ENCODE measurements at regions not wholly inside any gene's neighbourhood (a gene's known extent, or its start where the extent isn't known, plus 50 kb on each side); places are given as distances from the start of the nearest gene placed in this dataset.

- ATAC-seq (no peak), DNase-seq (no peak)
- peaks cover 3% of the 10 kb centered on the region for H3K9me3 ChIP-seq
- no peaks in the 10 kb centered on the region for H3K36me3 ChIP-seq (ENCODE audit: low read depth)
- H3K4me1 ChIP-seq (ENCODE audit: low read depth), result no peaks in the 10 kb centered on the region
- TF ChIP-seq CTCF (IDR thresholded peaks at IDR 0.05), result no peak
- H3K4me3 ChIP-seq, result no peak overlapping the region
- intact Hi-C loops (cut with DNase I, micrococcal nuclease), result no loop called here
Observed at GRCh38 chr2:57621122-57621663, 425.4 kb upstream of the VRK2 start.

- H3K4me3 ChIP-seq, result no peak overlapping the region
- H3K36me3 ChIP-seq (ENCODE audit: low read depth), result no peaks in the 10 kb centered on the region
- intact Hi-C loops (cut with DNase I, micrococcal nuclease), result no loop called here
- TF ChIP-seq CTCF (IDR thresholded peaks at IDR 0.05), result no peak
- DNase-seq, result no peak
- peaks cover 3% of the 10 kb centered on the region for H3K9me3 ChIP-seq
- no peaks in the 10 kb centered on the region for H3K4me1 ChIP-seq (ENCODE audit: low read depth)
- ATAC-seq, result no peak
Observed at GRCh38 chr2:57622009-57622408, 424.6 kb upstream of the VRK2 start.

- DNase-seq (no peak), ATAC-seq (no peak)
- intact Hi-C loops (cut with DNase I, micrococcal nuclease), result no loop called here
- H3K9me3 ChIP-seq, result peaks cover 24% of the 10 kb centered on the region
- TF ChIP-seq CTCF (IDR thresholded peaks at IDR 0.05), result no peak
- no peaks in the 10 kb centered on the region for H3K36me3 ChIP-seq (ENCODE audit: low read depth)
- no peak overlapping the region for H3K4me3 ChIP-seq
- no peaks in the 10 kb centered on the region for H3K4me1 ChIP-seq (ENCODE audit: low read depth)
Observed at GRCh38 chr2:57656198-57656597, 390.4 kb upstream of the VRK2 start.

GRCh38 chr2:57669570-57669969 lies 377.0 kb upstream of the VRK2 start:
- Histone ChIP-seq H3K4me1 (ENCODE audit: low read depth) (no peaks in the 10 kb centered on the region), H3K36me3 (ENCODE audit: low read depth) (no peaks in the 10 kb centered on the region), H3K4me3 (no peak overlapping the region), H3K9me3 (no peaks in the 10 kb centered on the region)
- intact Hi-C loops (cut with DNase I, micrococcal nuclease), result no loop called here
- ATAC-seq (no peak), DNase-seq (no peak)
- no peak for TF ChIP-seq CTCF (IDR thresholded peaks at IDR 0.05)

GRCh38 chr2:57674025-57674424 lies 372.6 kb upstream of the VRK2 start:
- Histone ChIP-seq H3K9me3 (no peaks in the 10 kb centered on the region), H3K36me3 (ENCODE audit: low read depth) (no peaks in the 10 kb centered on the region), H3K4me1 (ENCODE audit: low read depth) (no peaks in the 10 kb centered on the region), H3K4me3 (no peak overlapping the region)
- DNase-seq, result no peak
- ATAC-seq, result no peak
- no peak for TF ChIP-seq CTCF (IDR thresholded peaks at IDR 0.05)
- intact Hi-C loops (cut with DNase I, micrococcal nuclease), result no loop called here

GRCh38 chr2:57674743-57675142 lies 371.9 kb upstream of the VRK2 start:
- no peaks in the 10 kb centered on the region for H3K36me3 ChIP-seq (ENCODE audit: low read depth)
- no peak for DNase-seq
- no peak for TF ChIP-seq CTCF (IDR thresholded peaks at IDR 0.05)
- H3K4me1 ChIP-seq (ENCODE audit: low read depth), result no peaks in the 10 kb centered on the region
- no peak for ATAC-seq
- no peak overlapping the region for H3K4me3 ChIP-seq
- intact Hi-C loops (cut with DNase I, micrococcal nuclease), result no loop called here
- H3K9me3 ChIP-seq, result no peaks in the 10 kb centered on the region
